ENCODE measurements at regions not wholly inside any gene's neighbourhood (a gene's known extent, or its start where the extent isn't known, plus 50 kb on each side); places are given as distances from the start of the nearest gene placed in this dataset.

DNA sequence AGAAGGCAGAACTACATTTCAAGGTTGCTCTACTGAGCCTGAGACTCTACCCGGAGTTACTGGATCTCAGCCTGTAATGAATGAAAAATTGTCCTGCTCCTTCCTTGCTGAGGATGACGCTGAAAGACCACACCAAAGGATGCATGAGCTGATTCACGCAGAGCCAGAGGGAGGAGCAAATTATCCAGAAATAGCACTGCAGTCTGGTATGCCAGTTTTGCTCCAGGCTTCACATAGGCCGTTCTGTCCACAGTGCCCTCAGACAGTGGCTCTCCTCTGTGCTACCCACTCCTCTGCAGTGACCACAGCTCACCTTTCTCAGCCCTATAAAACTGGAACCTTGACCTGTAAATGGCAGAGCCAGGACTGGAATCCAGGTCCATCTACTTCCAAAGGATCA is 79.3 kb upstream of the GALNT18 start:
- DNase-seq (ENCODE audit: low read depth, low spot score) = no peak
- no peak overlapping the region for H3K27ac ChIP-seq (ENCODE audit: low read length)
- TF ChIP-seq TCF7L2 (IDR thresholded peaks at IDR 0.05; ENCODE audit: low read depth, low read length) = no peak
- TF ChIP-seq, protein P1, sequence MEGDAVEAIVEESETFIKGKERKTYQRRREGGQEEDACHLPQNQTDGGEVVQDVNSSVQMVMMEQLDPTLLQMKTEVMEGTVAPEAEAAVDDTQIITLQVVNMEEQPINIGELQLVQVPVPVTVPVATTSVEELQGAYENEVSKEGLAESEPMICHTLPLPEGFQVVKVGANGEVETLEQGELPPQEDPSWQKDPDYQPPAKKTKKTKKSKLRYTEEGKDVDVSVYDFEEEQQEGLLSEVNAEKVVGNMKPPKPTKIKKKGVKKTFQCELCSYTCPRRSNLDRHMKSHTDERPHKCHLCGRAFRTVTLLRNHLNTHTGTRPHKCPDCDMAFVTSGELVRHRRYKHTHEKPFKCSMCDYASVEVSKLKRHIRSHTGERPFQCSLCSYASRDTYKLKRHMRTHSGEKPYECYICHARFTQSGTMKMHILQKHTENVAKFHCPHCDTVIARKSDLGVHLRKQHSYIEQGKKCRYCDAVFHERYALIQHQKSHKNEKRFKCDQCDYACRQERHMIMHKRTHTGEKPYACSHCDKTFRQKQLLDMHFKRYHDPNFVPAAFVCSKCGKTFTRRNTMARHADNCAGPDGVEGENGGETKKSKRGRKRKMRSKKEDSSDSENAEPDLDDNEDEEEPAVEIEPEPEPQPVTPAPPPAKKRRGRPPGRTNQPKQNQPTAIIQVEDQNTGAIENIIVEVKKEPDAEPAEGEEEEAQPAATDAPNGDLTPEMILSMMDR (IDR thresholded peaks at IDR 0.05) = no peak
- no peak for TF ChIP-seq SIN3A (IDR thresholded peaks at IDR 0.05; ENCODE audit: borderline replicate concordance, insufficient read depth, low read depth, low read length)
- TF ChIP-seq, protein P2, sequence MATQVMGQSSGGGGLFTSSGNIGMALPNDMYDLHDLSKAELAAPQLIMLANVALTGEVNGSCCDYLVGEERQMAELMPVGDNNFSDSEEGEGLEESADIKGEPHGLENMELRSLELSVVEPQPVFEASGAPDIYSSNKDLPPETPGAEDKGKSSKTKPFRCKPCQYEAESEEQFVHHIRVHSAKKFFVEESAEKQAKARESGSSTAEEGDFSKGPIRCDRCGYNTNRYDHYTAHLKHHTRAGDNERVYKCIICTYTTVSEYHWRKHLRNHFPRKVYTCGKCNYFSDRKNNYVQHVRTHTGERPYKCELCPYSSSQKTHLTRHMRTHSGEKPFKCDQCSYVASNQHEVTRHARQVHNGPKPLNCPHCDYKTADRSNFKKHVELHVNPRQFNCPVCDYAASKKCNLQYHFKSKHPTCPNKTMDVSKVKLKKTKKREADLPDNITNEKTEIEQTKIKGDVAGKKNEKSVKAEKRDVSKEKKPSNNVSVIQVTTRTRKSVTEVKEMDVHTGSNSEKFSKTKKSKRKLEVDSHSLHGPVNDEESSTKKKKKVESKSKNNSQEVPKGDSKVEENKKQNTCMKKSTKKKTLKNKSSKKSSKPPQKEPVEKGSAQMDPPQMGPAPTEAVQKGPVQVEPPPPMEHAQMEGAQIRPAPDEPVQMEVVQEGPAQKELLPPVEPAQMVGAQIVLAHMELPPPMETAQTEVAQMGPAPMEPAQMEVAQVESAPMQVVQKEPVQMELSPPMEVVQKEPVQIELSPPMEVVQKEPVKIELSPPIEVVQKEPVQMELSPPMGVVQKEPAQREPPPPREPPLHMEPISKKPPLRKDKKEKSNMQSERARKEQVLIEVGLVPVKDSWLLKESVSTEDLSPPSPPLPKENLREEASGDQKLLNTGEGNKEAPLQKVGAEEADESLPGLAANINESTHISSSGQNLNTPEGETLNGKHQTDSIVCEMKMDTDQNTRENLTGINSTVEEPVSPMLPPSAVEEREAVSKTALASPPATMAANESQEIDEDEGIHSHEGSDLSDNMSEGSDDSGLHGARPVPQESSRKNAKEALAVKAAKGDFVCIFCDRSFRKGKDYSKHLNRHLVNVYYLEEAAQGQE (IDR thresholded peaks at IDR 0.05; ENCODE audit: insufficient read depth in 1 of 2, low read depth in 2 of 2, low read length in 1 of 2) = no peak
- TF ChIP-seq POLR2AphosphoS5 (IDR thresholded peaks at IDR 0.05; ENCODE audit: low read depth, low read length) = no peak
- no peak for ATAC-seq
- POLR2A ChIA-PET = no interaction called here
- BruUV-seq (replicated peaks) = no TSS peak
- no peak overlapping the region for H3K4me3 ChIP-seq (ENCODE audit: low read depth in 2 of 2, low read length in 2 of 2)
- H3K4me1 ChIP-seq (ENCODE audit: control insufficient read depth, insufficient read depth, low read length) = no peaks in the 10 kb centered on the region
- in situ Hi-C loops (cut with HindIII; ENCODE audit: low pct_unique_long_range_greater_than_20kb, low sequenced_read_pairs) = no loop called here
- H3K9me3 ChIP-seq (ENCODE audit: control insufficient read depth, insufficient read depth, low read depth, low read length) = no peaks in the 10 kb centered on the region
- CTCF ChIA-PET = no interaction called here
- H3K27me3 ChIP-seq (ENCODE audit: control insufficient read depth, insufficient read depth, low read length) = peaks cover 5% of the 10 kb centered on the region
- no peaks in the 10 kb centered on the region for H3K36me3 ChIP-seq (ENCODE audit: control insufficient read depth, insufficient read depth, low read length)
- intact Hi-C loops (cut with micrococcal nuclease; ENCODE audit: unreplicated experiment) = no loop called here

DNA sequence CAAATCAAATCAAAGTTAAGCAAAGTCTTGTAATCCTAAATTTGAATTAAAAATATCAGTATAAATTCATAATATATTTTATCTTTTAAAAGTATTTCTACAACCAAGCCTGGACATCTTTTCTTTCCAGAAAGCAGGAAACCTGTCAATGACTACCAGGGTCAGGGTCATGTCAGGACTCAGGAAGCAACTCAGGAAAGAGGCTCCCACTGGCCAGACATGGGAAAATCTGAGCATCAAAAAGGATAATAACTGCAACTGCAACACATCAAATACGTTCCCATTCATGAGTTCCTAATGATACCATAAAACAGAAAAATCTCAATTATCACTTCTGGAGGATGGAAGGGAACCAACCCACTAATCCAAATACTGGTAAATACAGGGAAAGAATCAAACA is 76.0 kb upstream of the GALNT18 start:
- no peak overlapping the region for H3K27ac ChIP-seq (ENCODE audit: low read length)
- no peaks in the 10 kb centered on the region for H3K9me3 ChIP-seq (ENCODE audit: control insufficient read depth, insufficient read depth, low read depth, low read length)
- peaks cover 2% of the 10 kb centered on the region; the same call in 1 of the 2 replicates for H3K27me3 ChIP-seq (ENCODE audit: control insufficient read depth, insufficient read depth, low read length)
- ChIA-PET POLR2A (no interaction called here), CTCF (no interaction called here)
- no peaks in the 10 kb centered on the region for H3K4me1 ChIP-seq (ENCODE audit: control insufficient read depth, insufficient read depth, low read length)
- no peaks in the 10 kb centered on the region for H3K36me3 ChIP-seq (ENCODE audit: control insufficient read depth, insufficient read depth, low read length)
- in situ Hi-C loops (cut with HindIII; ENCODE audit: low pct_unique_long_range_greater_than_20kb, low sequenced_read_pairs) (no loop called here), intact Hi-C loops (cut with micrococcal nuclease; ENCODE audit: unreplicated experiment) (no loop called here)
- H3K4me3 ChIP-seq (ENCODE audit: low read depth in 2 of 2, low read length in 2 of 2) = no peak overlapping the region
- DNase-seq (ENCODE audit: low read depth, low spot score) (no peak), ATAC-seq (no peak)
- TF ChIP-seq TCF7L2 (IDR thresholded peaks at IDR 0.05; ENCODE audit: low read depth, low read length) = no peak
- no TSS peak for BruUV-seq (replicated peaks)

DNA sequence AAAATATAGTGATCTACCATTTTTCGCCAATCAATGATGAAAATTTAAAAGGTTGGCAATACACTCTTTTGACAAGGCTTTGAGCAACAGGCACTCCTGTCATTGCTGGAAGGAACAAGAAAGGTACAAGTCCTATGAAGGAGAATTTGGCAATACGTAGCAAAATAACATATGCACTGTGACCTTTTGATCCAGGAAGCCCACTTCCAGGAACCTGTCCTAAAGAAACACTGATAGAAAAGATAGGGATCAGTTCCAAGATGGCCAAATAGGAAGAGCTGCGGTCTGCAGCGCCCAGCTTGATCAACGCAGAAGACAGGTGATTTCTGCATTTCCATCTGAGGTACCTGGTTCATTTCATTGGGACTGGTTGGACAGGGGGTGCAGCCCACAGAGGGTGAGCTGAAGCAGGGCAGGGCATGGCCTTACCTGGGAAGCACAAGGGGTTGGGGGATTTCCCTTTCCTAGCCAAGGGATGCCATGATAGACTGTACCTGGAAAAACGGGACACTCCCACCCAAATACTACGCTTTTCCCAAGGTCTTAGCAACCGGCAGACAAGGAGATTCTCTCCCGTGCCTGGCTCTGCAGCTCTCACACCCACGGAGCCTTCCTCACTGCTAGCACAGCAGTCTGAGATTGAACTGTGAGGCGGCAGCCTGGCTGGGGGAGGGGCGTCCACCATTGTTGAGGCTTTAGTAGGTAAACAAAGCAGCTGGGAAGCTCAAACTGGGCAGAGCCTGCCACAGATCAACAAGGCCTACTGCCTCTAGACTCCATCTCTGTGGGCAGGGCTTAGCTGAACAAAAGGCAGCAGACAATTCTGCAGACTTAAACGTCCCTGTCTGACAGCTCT is 69.7 kb upstream of the GALNT18 start:
- H3K27me3 ChIP-seq (ENCODE audit: control insufficient read depth, insufficient read depth, low read length) = no peaks in the 10 kb centered on the region
- CTCF ChIA-PET = no interaction called here
- no peaks in the 10 kb centered on the region for H3K36me3 ChIP-seq (ENCODE audit: control insufficient read depth, insufficient read depth, low read length)
- POLR2A ChIA-PET = no interaction called here
- H3K4me3 ChIP-seq (ENCODE audit: low read depth in 2 of 2, low read length in 2 of 2) = no peak overlapping the region
- no peak for TF ChIP-seq TCF7L2 (IDR thresholded peaks at IDR 0.05; ENCODE audit: low read depth, low read length)
- no peaks in the 10 kb centered on the region for H3K9me3 ChIP-seq (ENCODE audit: control insufficient read depth, insufficient read depth, low read depth, low read length)
- no peak for DNase-seq (ENCODE audit: low read depth, low spot score)
- no peak for ATAC-seq
- no peaks in the 10 kb centered on the region for H3K4me1 ChIP-seq (ENCODE audit: control insufficient read depth, insufficient read depth, low read length)
- H3K27ac ChIP-seq (ENCODE audit: low read length) = no peak overlapping the region
- in situ Hi-C loops (cut with HindIII; ENCODE audit: low pct_unique_long_range_greater_than_20kb, low sequenced_read_pairs) = no loop called here
- BruUV-seq (replicated peaks) = no TSS peak
- intact Hi-C loops (cut with micrococcal nuclease; ENCODE audit: unreplicated experiment) = no loop called here
